IgD-negative memory B cell (primary cell): ENCODE measurements at regions not wholly inside any gene's neighbourhood (a gene's known extent, or its start where the extent isn't known, plus 50 kb on each side); places are given as distances from the start of the nearest gene placed in this dataset.

ENCODE experiments used
- H3K27ac Mint-ChIP-seq, 3 donors: one replicate each; pipeline ENCODE4 v1.8.0; 2020 to 2022; ENCODE audit warnings: mild to moderate bottlenecking in 3 of 3, mixed read lengths in 3 of 3, moderate library complexity in 1 of 3
- H3K27me3 Mint-ChIP-seq: one replicate; pipeline ENCODE4 v1.8.0; 2021; ENCODE audit warnings: mixed read lengths
- H3K36me3 Mint-ChIP-seq: one replicate; pipeline ENCODE4 v1.8.0; 2020; ENCODE audit warnings: mild to moderate bottlenecking, mixed read lengths
- H3K4me1 Mint-ChIP-seq, 3 donors: one replicate each; pipeline ENCODE4 v1.8.0; 2020 to 2022; ENCODE audit warnings: mixed read lengths in 3 of 3, mild to moderate bottlenecking in 1 of 3
- H3K4me3 Mint-ChIP-seq, 4 donors: one replicate each; pipeline ENCODE4 v1.8.0; 2020 to 2022; ENCODE audit warnings: mild to moderate bottlenecking in 4 of 4, mixed read lengths in 4 of 4, moderate library complexity in 3 of 4
- H3K9me3 Mint-ChIP-seq, 3 donors: one replicate each; pipeline ENCODE4 v1.8.0; 2020 to 2021; ENCODE audit warnings: mixed read lengths in 3 of 3, mild to moderate bottlenecking in 1 of 3

GRCh38 chr5:171689853-171690417 lies 95.7 kb upstream of the SMIM23 start:
- Mint-ChIP-seq H3K4me1 (no peaks in the 10 kb centered on the region), H3K27ac (no peak overlapping the region), H3K27me3 (no peaks in the 10 kb centered on the region), H3K9me3 (peaks cover 0 to 3% (median 0%) of the 10 kb centered on the region in 3 donors), H3K4me3 (no peak overlapping the region), H3K36me3 (no peaks in the 10 kb centered on the region)

GRCh38 chr5:171692107-171692506 lies 93.5 kb upstream of the SMIM23 start:
- H3K27me3 Mint-ChIP-seq, result no peaks in the 10 kb centered on the region
- no peak overlapping the region for H3K4me3 Mint-ChIP-seq
- H3K36me3 Mint-ChIP-seq, result no peaks in the 10 kb centered on the region
- no peaks in the 10 kb centered on the region for H3K4me1 Mint-ChIP-seq
- H3K27ac Mint-ChIP-seq, result no peak overlapping the region
- peaks cover 0 to 3% (median 0%) of the 10 kb centered on the region in 3 donors for H3K9me3 Mint-ChIP-seq

- Mint-ChIP-seq H3K9me3 (peaks cover 0 to 2% (median 0%) of the 10 kb centered on the region in 3 donors), H3K36me3 (no peaks in the 10 kb centered on the region), H3K27me3 (no peaks in the 10 kb centered on the region), H3K27ac (no peak overlapping the region), H3K4me3 (no peak overlapping the region), H3K4me1 (no peaks in the 10 kb centered on the region)
These were observed 92.7 kb upstream of the SMIM23 start for GRCh38 chr5:171692936-171693335.

GRCh38 chr5:171693412-171693811 lies 92.2 kb upstream of the SMIM23 start:
- Mint-ChIP-seq H3K4me3 (no peak overlapping the region), H3K4me1 (no peaks in the 10 kb centered on the region), H3K27ac (no peak overlapping the region), H3K36me3 (no peaks in the 10 kb centered on the region), H3K27me3 (no peaks in the 10 kb centered on the region), H3K9me3 (no peaks in the 10 kb centered on the region)

GRCh38 chr5:171695804-171696203 lies 89.8 kb upstream of the SMIM23 start:
- H3K9me3 Mint-ChIP-seq, result no peaks in the 10 kb centered on the region
- no peaks in the 10 kb centered on the region for H3K36me3 Mint-ChIP-seq
- no peaks in the 10 kb centered on the region for H3K27me3 Mint-ChIP-seq
- H3K4me1 Mint-ChIP-seq, result no peaks in the 10 kb centered on the region
- no peak overlapping the region for H3K27ac Mint-ChIP-seq
- H3K4me3 Mint-ChIP-seq, result no peak overlapping the region

- H3K9me3 Mint-ChIP-seq, result no peaks in the 10 kb centered on the region
- H3K4me1 Mint-ChIP-seq, result no peaks in the 10 kb centered on the region
- no peaks in the 10 kb centered on the region for H3K36me3 Mint-ChIP-seq
- H3K4me3 Mint-ChIP-seq, result no peak overlapping the region
- H3K27me3 Mint-ChIP-seq, result no peaks in the 10 kb centered on the region
- H3K27ac Mint-ChIP-seq, result no peak overlapping the region
These were observed 88.2 kb upstream of the SMIM23 start for GRCh38 chr5:171697221-171698102.

GRCh38 chr5:171700318-171700912 lies 85.2 kb upstream of the SMIM23 start:
- H3K27me3 Mint-ChIP-seq, result no peaks in the 10 kb centered on the region
- H3K4me3 Mint-ChIP-seq, result no peak overlapping the region
- no peak overlapping the region for H3K27ac Mint-ChIP-seq
- no peaks in the 10 kb centered on the region for H3K36me3 Mint-ChIP-seq
- H3K4me1 Mint-ChIP-seq, result no peaks in the 10 kb centered on the region
- no peaks in the 10 kb centered on the region for H3K9me3 Mint-ChIP-seq

- Mint-ChIP-seq H3K36me3 (no peaks in the 10 kb centered on the region), H3K4me1 (no peaks in the 10 kb centered on the region), H3K4me3 (no peak overlapping the region), H3K27me3 (no peaks in the 10 kb centered on the region), H3K27ac (no peak overlapping the region), H3K9me3 (no peaks in the 10 kb centered on the region)
These were observed 84.5 kb upstream of the SMIM23 start for GRCh38 chr5:171701100-171701541.

- H3K27me3 Mint-ChIP-seq, result no peaks in the 10 kb centered on the region
- H3K9me3 Mint-ChIP-seq, result no peaks in the 10 kb centered on the region
- no peak overlapping the region for H3K4me3 Mint-ChIP-seq
- H3K4me1 Mint-ChIP-seq, result peaks cover 0 to 2% (median 0%) of the 10 kb centered on the region in 3 donors
- H3K27ac Mint-ChIP-seq, result no peak overlapping the region
- H3K36me3 Mint-ChIP-seq, result no peaks in the 10 kb centered on the region
These were observed 83.4 kb upstream of the SMIM23 start for GRCh38 chr5:171702135-171702770.

- Mint-ChIP-seq H3K27me3 (no peaks in the 10 kb centered on the region), H3K4me1 (peaks cover 0 to 2% (median 0%) of the 10 kb centered on the region in 3 donors), H3K36me3 (no peaks in the 10 kb centered on the region), H3K4me3 (no peak overlapping the region), H3K9me3 (no peaks in the 10 kb centered on the region), H3K27ac (no peak overlapping the region)
These were observed 82.5 kb upstream of the SMIM23 start for GRCh38 chr5:171703146-171703545.

GRCh38 chr5:171705036-171705435 lies 80.6 kb upstream of the SMIM23 start:
- H3K4me1 Mint-ChIP-seq, result peaks cover 0 to 2% (median 0%) of the 10 kb centered on the region in 3 donors
- no peak overlapping the region for H3K27ac Mint-ChIP-seq
- H3K4me3 Mint-ChIP-seq, result no peak overlapping the region
- H3K9me3 Mint-ChIP-seq, result no peaks in the 10 kb centered on the region
- no peaks in the 10 kb centered on the region for H3K27me3 Mint-ChIP-seq
- H3K36me3 Mint-ChIP-seq, result no peaks in the 10 kb centered on the region

- H3K4me1 Mint-ChIP-seq, result peaks cover 0 to 2% (median 0%) of the 10 kb centered on the region in 3 donors
- no peaks in the 10 kb centered on the region for H3K9me3 Mint-ChIP-seq
- no peaks in the 10 kb centered on the region for H3K27me3 Mint-ChIP-seq
- H3K27ac Mint-ChIP-seq, result no peak overlapping the region
- no peak overlapping the region for H3K4me3 Mint-ChIP-seq
- no peaks in the 10 kb centered on the region for H3K36me3 Mint-ChIP-seq
These were observed 79.7 kb upstream of the SMIM23 start for GRCh38 chr5:171705830-171706468.

GRCh38 chr5:171706736-171707441 lies 78.7 kb upstream of the SMIM23 start:
- Mint-ChIP-seq H3K4me1 (peaks cover 0 to 2% (median 0%) of the 10 kb centered on the region in 3 donors), H3K9me3 (no peaks in the 10 kb centered on the region), H3K27me3 (no peaks in the 10 kb centered on the region), H3K27ac (no peak overlapping the region), H3K4me3 (no peak overlapping the region), H3K36me3 (no peaks in the 10 kb centered on the region)

- Mint-ChIP-seq H3K4me1 (peaks cover 0 to 2% (median 0%) of the 10 kb centered on the region in 3 donors), H3K9me3 (no peaks in the 10 kb centered on the region), H3K4me3 (no peak overlapping the region), H3K36me3 (no peaks in the 10 kb centered on the region), H3K27ac (no peak overlapping the region), H3K27me3 (no peaks in the 10 kb centered on the region)
These were observed 78.2 kb upstream of the SMIM23 start for GRCh38 chr5:171707442-171707792.
